HG03039 (cell line): ENCODE measurements at regions not wholly inside any gene's neighbourhood (a gene's known extent, or its start where the extent isn't known, plus 50 kb on each side); places are given as distances from the start of the nearest gene placed in this dataset.

Experiments
- ATAC-seq: cut with Tn5 transposase; IDR thresholded peaks from one replicate; pipeline ENCODE4 v1.9.1; 2021; ENCODE audit warnings: mild to moderate bottlenecking, moderate library complexity; ENCODE audit not compliant: unreplicated experiment

GRCh38 chr12:125470838-125471783, 405.9 kb downstream of the AACS start:
- ATAC-seq: no peak

- no peak for ATAC-seq
Observed at GRCh38 chr12:125473501-125473900, 408.3 kb downstream of the AACS start.

- ATAC-seq: no peak
Observed at GRCh38 chr12:125487336-125487735, 422.1 kb downstream of the AACS start.

GRCh38 chr12:125491553-125491952, 426.3 kb downstream of the AACS start:
- no peak for ATAC-seq

- ATAC-seq: no peak
Observed at GRCh38 chr12:125492354-125493270, 427.4 kb downstream of the AACS start.

- no peak for ATAC-seq
Observed at GRCh38 chr12:125493704-125494308, 428.6 kb downstream of the AACS start.

GRCh38 chr12:125503128-125503527, 437.9 kb downstream of the AACS start:
- no peak for ATAC-seq

- ATAC-seq: no peak
Observed at GRCh38 chr12:125509195-125509594, 444.0 kb downstream of the AACS start.

GRCh38 chr12:125512541-125513298, 447.5 kb downstream of the AACS start:
- no peak for ATAC-seq

- no peak for ATAC-seq
Observed at GRCh38 chr12:125515887-125516286, 450.7 kb downstream of the AACS start.

- no peak for ATAC-seq
Observed at GRCh38 chr12:125518074-125518473, 452.8 kb downstream of the AACS start.

- no peak for ATAC-seq
Observed at GRCh38 chr12:125519026-125519651, 453.9 kb downstream of the AACS start.

- no peak for ATAC-seq
Observed at GRCh38 chr12:125525879-125526278, 460.6 kb downstream of the AACS start.

GRCh38 chr12:125528281-125528680, 463.0 kb downstream of the AACS start:
- no peak for ATAC-seq

GRCh38 chr12:125530201-125530600, 465.0 kb downstream of the AACS start:
- no peak for ATAC-seq

GRCh38 chr12:125530876-125531275, 465.6 kb downstream of the AACS start:
- no peak for ATAC-seq

GRCh38 chr12:125531574-125531973, 466.3 kb downstream of the AACS start:
- ATAC-seq: no peak

- no peak for ATAC-seq
Observed at GRCh38 chr12:125533434-125534029, 468.3 kb downstream of the AACS start.

GRCh38 chr12:125538401-125539199, 473.4 kb downstream of the AACS start:
- no peak for ATAC-seq
